IMR-90 (cell line): ENCODE measurements at regions not wholly inside any gene's neighbourhood (a gene's known extent, or its start where the extent isn't known, plus 50 kb on each side); places are given as distances from the start of the nearest gene placed in this dataset.
A peak's percentile ranks its signal among the peaks of the same experiment; 100 is the strongest.

Experiments used
- ATAC-seq: fragments of 200-7000 bp; cut with Tn5 transposase; 2 replicates; pipeline ENCODE4 v1.9.1; 2020; ENCODE audit warnings: low read depth, mild to moderate bottlenecking, moderate library complexity
- BruUV-seq: library from RNA; stranded (reverse); fragments of 400-500 nt; replicated peaks from 2 replicates; lab custom pipeline; 2021; lab: Mats Ljungman, UMichigan
- CTCF ChIA-PET: fragments of 300-600 bp; formaldehyde crosslinking; extraction: SDS; loops from one replicate; lab custom pipeline; 2021; ENCODE audit warnings: antibody characterized with exemption; lab: Yijun Ruan, JAX
- POLR2A ChIA-PET: fragments of 300-600 bp; sonication (Branson Sonifier 250); formaldehyde crosslinking; loops from one replicate; lab custom pipeline; 2022; ENCODE audit warnings: antibody characterized with exemption; ENCODE audit not compliant: unreplicated experiment; lab: Charles Lee
- DNase-seq: peaks from one replicate; pipeline ENCODE4 v3.0.0; 2013
- H2AFZ ChIP-seq: replicated peaks from 2 replicates; pipeline ENCODE3; 2013; ENCODE audit warnings: low read length, mild to moderate bottlenecking; ENCODE audit not compliant: poor library complexity
- H2AK5ac ChIP-seq: 2 replicates; pipeline ENCODE4 v1.6.1; 2013; ENCODE audit warnings: low read depth, low read length, inconsistent platforms
- H2AK9ac ChIP-seq: replicated peaks from 2 replicates; pipeline ENCODE3; 2013; ENCODE audit warnings: mild to moderate bottlenecking, low read depth, low read length, moderate library complexity; ENCODE audit not compliant: poor library complexity
- H2BK120ac ChIP-seq: 2 replicates; pipeline ENCODE4 v1.6.1; 2013; ENCODE audit warnings: low read depth, low read length, inconsistent platforms
- H2BK15ac ChIP-seq: 3 replicates; pipeline ENCODE4 v1.6.1; 2013; ENCODE audit warnings: low read depth, low read length, inconsistent platforms
- H2BK20ac ChIP-seq: 2 replicates; pipeline ENCODE4 v1.6.1; 2013; ENCODE audit warnings: low read depth, mild to moderate bottlenecking, inconsistent platforms, low read length, moderate library complexity
- H2BK5ac ChIP-seq: 2 replicates; pipeline ENCODE4 v1.6.1; 2013; ENCODE audit warnings: mild to moderate bottlenecking, low read depth, low read length, inconsistent platforms; ENCODE audit not compliant: poor library complexity, severe bottlenecking
- H3K14ac ChIP-seq: replicated peaks from 2 replicates; pipeline ENCODE4 v1.6.1; 2013; ENCODE audit warnings: low read depth, low read length, inconsistent platforms
- H3K18ac ChIP-seq: 2 replicates; pipeline ENCODE4 v1.6.1; 2013; ENCODE audit warnings: low read depth, low read length, control low read depth
- H3K23ac ChIP-seq: 2 replicates; pipeline ENCODE4 v1.6.1; 2013; ENCODE audit warnings: low read depth, low read length, inconsistent platforms
- H3K27ac ChIP-seq: 2 replicates; pipeline ENCODE4 v1.5.1; 2013; ENCODE audit warnings: mild to moderate bottlenecking, control low read depth, low read length; ENCODE audit not compliant: insufficient read depth
- H3K27me3 ChIP-seq: 2 replicates; pipeline ENCODE4 v1.6.1; 2013; ENCODE audit warnings: low read length; ENCODE audit not compliant: control insufficient read depth, insufficient read depth
- H3K36me3 ChIP-seq: 2 replicates; pipeline ENCODE4 v1.6.1; 2013; ENCODE audit warnings: low read length, mixed read lengths; ENCODE audit not compliant: control insufficient read depth, insufficient read depth
- H3K4ac ChIP-seq: 2 replicates; pipeline ENCODE4 v1.6.1; 2013; ENCODE audit warnings: low read depth, low read length, inconsistent platforms
- H3K4me1 ChIP-seq: 2 replicates; pipeline ENCODE4 v1.6.1; 2013; ENCODE audit warnings: low read length, mixed read lengths; ENCODE audit not compliant: control insufficient read depth, insufficient read depth
- H3K4me2 ChIP-seq: 2 replicates; pipeline ENCODE4 v1.6.1; 2013; ENCODE audit warnings: low read depth, mild to moderate bottlenecking, control low read depth, low read length, moderate library complexity
- H3K4me3 ChIP-seq: 2 replicates; pipeline ENCODE4 v1.5.1; 2013; ENCODE audit warnings: low read depth, mild to moderate bottlenecking, control low read depth, low read length, moderate library complexity; ENCODE audit not compliant: insufficient read depth
- H3K56ac ChIP-seq: 2 replicates; pipeline ENCODE4 v1.6.1; 2013; ENCODE audit warnings: low read length, inconsistent platforms; ENCODE audit not compliant: insufficient read depth; ENCODE audit errors: extremely low read depth
- H3K79me1 ChIP-seq, 2 experiments: 2 replicates each; pipeline ENCODE4 v1.6.1; 2013; ENCODE audit warnings: low read length in 2 of 2, inconsistent platforms in 1 of 2, low read depth in 1 of 2
- H3K9ac ChIP-seq: 2 replicates; pipeline ENCODE4 v1.6.1; 2013; ENCODE audit warnings: low read depth, low read length, control low read depth
- H3K9me1 ChIP-seq: 2 replicates; pipeline ENCODE4 v1.6.1; 2013; ENCODE audit warnings: low read length, inconsistent platforms; ENCODE audit not compliant: insufficient read depth
- H3K9me3 ChIP-seq: 2 replicates; pipeline ENCODE4 v1.6.1; 2013; ENCODE audit warnings: low read length; ENCODE audit not compliant: control insufficient read depth, insufficient read depth
- H4K20me1 ChIP-seq: 2 replicates; pipeline ENCODE4 v1.6.1; 2013; ENCODE audit warnings: low read length, inconsistent platforms; ENCODE audit not compliant: insufficient read depth
- H4K5ac ChIP-seq: 2 replicates; pipeline ENCODE4 v1.6.1; 2013; ENCODE audit warnings: mild to moderate bottlenecking, low read depth, low read length, control low read depth
- H4K8ac ChIP-seq, 2 experiments: 2 replicates each; pipeline ENCODE4 v1.6.1; 2013; ENCODE audit warnings: low read depth in 2 of 2, low read length in 2 of 2, control low read depth in 1 of 2, inconsistent platforms in 1 of 2
- H4K91ac ChIP-seq: 2 replicates; pipeline ENCODE4 v1.6.1; 2013; ENCODE audit warnings: low read depth, low read length, inconsistent platforms; ENCODE audit not compliant: insufficient read depth
- CEBPB ChIP-seq: IDR thresholded peaks from 2 replicates; pipeline ENCODE4 v1.6.1; 2012; ENCODE audit warnings: low read depth, low read length, improper control_type of control experiment
- SMC3 ChIP-seq: fragments of 150-350 bp; IDR thresholded peaks from 2 replicates; pipeline ENCODE4 v1.6.1; 2016; ENCODE audit warnings: low read depth, mild to moderate bottlenecking, antibody characterized with exemption, low read length, moderate library complexity
- WGBS, 2 experiments: methylation state at CpG; one replicate each; pipeline versions ENCODE4 v1.1.5 to v1.1.7; 2013; ENCODE audit warnings: missing lambda C conversion rate in 2 of 2; ENCODE audit not compliant: insufficient read length in 1 of 2; ENCODE audit errors: extremely low coverage in 2 of 2; 5-methylcytosine and 5-hydroxymethylcytosine counted together
- dilution Hi-C: fragments of 300-500 bp; cut with HindIII; formaldehyde crosslinking; loops from one replicate; pipeline ENCODE4 v1.14.3; 2018; ENCODE audit warnings: low sequenced_read_pairs; ENCODE audit not compliant: unreplicated experiment
- in situ Hi-C: fragments of 300-500 bp; cut with MboI; formaldehyde crosslinking; loops from 3 replicates; pipeline ENCODE4 v1.14.3; 2019; ENCODE audit warnings: low sequenced_read_pairs, inconsistent platforms, mixed read lengths
- intact Hi-C: fragments of 100-400 bp; cut with micrococcal nuclease; formaldehyde crosslinking; loops from 2 replicates; pipeline ENCODE4 v1.10.0; 2022

DNA sequence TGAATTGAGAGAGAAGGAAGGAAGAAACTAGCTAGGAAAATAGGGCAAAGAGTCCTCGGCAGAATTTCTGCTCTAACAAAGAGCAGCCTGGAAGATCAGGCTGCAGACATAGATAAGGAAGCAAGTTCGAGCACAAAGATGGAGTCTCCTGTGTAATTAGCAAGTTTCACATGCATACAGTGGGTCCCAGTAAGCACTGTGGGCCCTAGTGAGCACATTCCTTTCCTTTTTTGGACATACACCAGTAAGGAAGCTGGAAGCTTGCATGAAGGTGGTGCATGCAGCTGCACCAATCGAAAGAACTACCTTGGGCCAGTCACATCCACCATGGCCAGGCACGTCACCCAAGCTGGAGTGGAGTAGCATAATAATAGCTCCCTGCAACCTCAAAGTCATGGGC is 109.7 kb downstream of the NOL4 start:
- no peak overlapping the region for H3K4me2 ChIP-seq
- no peaks in the 10 kb centered on the region for H3K4me1 ChIP-seq
- H3K27ac ChIP-seq: peak overlapping the region; percentile 55; the same call in 1 of the 2 replicates
- peak overlapping the region; percentile 8 for H2AFZ ChIP-seq
- H3K14ac ChIP-seq: no peak overlapping the region
- H2BK120ac ChIP-seq: peak overlapping the region; percentile 90
- no peak overlapping the region for H4K5ac ChIP-seq
- in situ Hi-C loops: loop anchor here (25.0 kb wide), 1 partner anchor 672 kb away; no protein-coding TSS in a partner anchor
- ATAC-seq: peak; percentile 40; the same call in 1 of the 2 replicates
- dilution Hi-C loops: no loop called here
- H3K23ac ChIP-seq: no peak overlapping the region; the same call in 1 of the 2 replicates
- H3K36me3 ChIP-seq: no peaks in the 10 kb centered on the region
- POLR2A ChIA-PET: no interaction called here
- H3K27me3 ChIP-seq: no peaks in the 10 kb centered on the region
- peak overlapping the region; percentile 73; the same call in 1 of the 2 replicates for H2BK20ac ChIP-seq
- no peak overlapping the region for H2AK9ac ChIP-seq
- no peak overlapping the region for H3K9ac ChIP-seq
- no peak for DNase-seq
- no peaks in the 10 kb centered on the region for H3K79me1 ChIP-seq
- H2BK15ac ChIP-seq: no peak overlapping the region
- CTCF ChIA-PET: interaction anchor here (0.6 to 0.9 kb wide), 5 partner anchors 12 to 391 kb away, joined by 3 to 9 read pairs (median 4); no protein-coding TSS in a partner anchor
- H4K20me1 ChIP-seq: no peaks in the 10 kb centered on the region
- peak overlapping the region in 1 of 2 experiments; percentile 47; a peak in 1 of 4 replicates for H4K8ac ChIP-seq
- no peak overlapping the region for H3K4me3 ChIP-seq
- no peak overlapping the region for H3K56ac ChIP-seq
- intact Hi-C loops: no loop called here
- peak overlapping the region; percentile 45; the same call in 1 of the 2 replicates for H3K4ac ChIP-seq
- H3K9me3 ChIP-seq: no peaks in the 10 kb centered on the region
- no TSS peak for BruUV-seq
- WGBS, 2 experiments: no CpG with 5 or more reads among the region's 4 CpGs
- no peak overlapping the region for H4K91ac ChIP-seq
- H2BK5ac ChIP-seq: no peak overlapping the region
- no peak overlapping the region for H3K18ac ChIP-seq
- H3K9me1 ChIP-seq: no peaks in the 10 kb centered on the region
- H2AK5ac ChIP-seq: no peak overlapping the region
- TF ChIP-seq CEBPB: no peak
- TF ChIP-seq SMC3: no peak
